Activated T-helper 17 cell treated with anti-CD3 and anti-CD28 coated beads, Interleukin-2, amount 50 U/mL, for 72 hours (primary cell): ENCODE measurements at regions not wholly inside any gene's neighbourhood (a gene's known extent, or its start where the extent isn't known, plus 50 kb on each side); places are given as distances from the start of the nearest gene placed in this dataset.

Experiments
- ATAC-seq: fragments of 150-1000 bp; cut with Tn5 transposase; replicated peaks from 2 replicates; pipeline ENCODE4 v1.10.0; 2021; ENCODE audit warnings: mild to moderate bottlenecking, moderate library complexity
- H3K27ac Mint-ChIP-seq: one replicate; pipeline ENCODE4 v1.8.0; 2022; ENCODE audit warnings: mixed read lengths
- H3K27me3 Mint-ChIP-seq: one replicate; pipeline ENCODE4 v1.8.0; 2022; ENCODE audit warnings: mixed read lengths
- H3K36me3 Mint-ChIP-seq: one replicate; pipeline ENCODE4 v1.8.0; 2022; ENCODE audit warnings: low read depth, mild to moderate bottlenecking, mixed read lengths
- H3K4me1 Mint-ChIP-seq: one replicate; pipeline ENCODE4 v1.8.0; 2022; ENCODE audit warnings: mixed read lengths
- H3K4me3 Mint-ChIP-seq: one replicate; pipeline ENCODE4 v1.8.0; 2022; ENCODE audit warnings: mild to moderate bottlenecking, mixed read lengths
- H3K9me3 Mint-ChIP-seq: one replicate; pipeline ENCODE4 v1.8.0; 2022; ENCODE audit warnings: mixed read lengths

DNA sequence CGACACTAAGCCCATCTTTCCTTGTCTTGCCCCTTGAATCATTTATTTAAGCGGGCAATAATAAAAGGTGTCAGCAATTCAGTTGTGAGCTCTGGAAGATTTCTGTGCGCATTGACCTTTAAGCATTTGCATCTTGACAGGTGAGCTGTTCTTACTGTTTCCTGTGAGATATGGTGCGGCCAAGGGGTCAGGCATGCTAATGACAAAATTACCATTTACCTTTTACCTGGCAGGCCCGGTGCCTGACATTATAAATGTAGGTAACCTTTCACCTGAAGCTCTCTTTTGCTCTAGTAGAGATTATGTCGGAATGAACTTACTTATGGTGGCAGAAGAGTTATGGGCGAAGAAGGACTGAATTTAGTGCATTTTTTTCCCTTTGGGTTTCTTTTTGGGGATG is 89.3 kb upstream of the EEF1E1 start:
- Mint-ChIP-seq H3K4me3 (no peak overlapping the region), H3K36me3 (no peaks in the 10 kb centered on the region), H3K27me3 (peaks cover 34% of the 10 kb centered on the region), H3K27ac (no peak overlapping the region), H3K4me1 (no peaks in the 10 kb centered on the region), H3K9me3 (no peaks in the 10 kb centered on the region)
- no peak for ATAC-seq

DNA sequence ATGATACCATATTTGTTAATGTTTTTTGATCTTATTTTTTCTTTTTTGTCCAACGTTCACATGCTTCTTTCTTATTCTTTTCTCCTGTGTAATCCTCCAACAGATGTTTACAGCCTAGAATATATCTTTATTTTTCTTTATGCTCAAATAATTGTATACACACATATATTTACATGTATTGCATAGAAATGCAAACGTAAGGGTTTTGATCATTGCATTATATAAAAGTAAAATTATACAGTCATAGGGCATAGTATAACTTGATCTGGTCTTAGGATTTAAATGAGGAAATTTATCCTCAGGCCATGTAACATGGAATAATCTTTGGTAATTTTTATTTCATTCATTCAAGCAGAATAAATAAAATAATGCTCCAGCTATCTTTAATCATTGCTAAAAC is 84.9 kb upstream of the EEF1E1 start:
- no peak for ATAC-seq
- peaks cover 26% of the 10 kb centered on the region for H3K27me3 Mint-ChIP-seq

DNA sequence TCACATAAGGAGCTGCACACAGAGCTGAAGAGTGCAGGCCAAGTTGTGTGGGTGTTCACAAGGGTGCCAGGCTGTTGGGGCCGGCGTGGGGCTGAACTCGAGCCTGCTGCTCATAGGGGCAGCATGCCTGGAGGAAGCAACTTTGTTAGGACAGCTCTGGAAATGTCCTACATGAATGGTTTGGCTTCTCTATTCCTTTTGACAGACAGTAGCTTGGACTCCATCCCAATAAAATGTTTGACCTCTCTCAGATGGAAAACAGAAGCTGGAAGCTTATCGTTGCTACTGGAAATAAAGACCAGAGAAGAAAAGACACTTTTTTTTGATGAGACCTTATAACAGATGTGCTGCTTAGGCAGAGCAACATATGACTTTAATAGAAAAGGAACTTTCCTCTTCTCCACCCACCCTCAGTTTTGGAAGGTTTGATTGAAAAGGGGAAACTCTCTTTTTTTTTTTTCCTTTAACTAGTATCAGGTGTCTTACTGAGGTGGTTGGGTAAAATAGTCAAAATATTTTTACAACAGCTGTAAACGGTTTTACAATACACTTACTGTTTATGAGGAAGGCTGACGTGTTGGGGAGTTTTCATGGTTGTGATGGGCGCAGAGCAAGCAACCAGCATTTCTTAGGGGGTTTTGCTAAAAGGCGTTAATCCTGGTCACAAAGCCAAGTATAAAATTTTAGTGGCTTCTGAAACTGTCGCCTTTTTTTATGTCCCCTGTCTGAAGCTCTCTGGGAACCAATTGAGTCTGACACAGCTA is 80.7 kb upstream of the EEF1E1 start:
- no peak for ATAC-seq
- Mint-ChIP-seq H3K36me3 (no peaks in the 10 kb centered on the region), H3K4me1 (no peaks in the 10 kb centered on the region), H3K27ac (no peak overlapping the region), H3K4me3 (no peak overlapping the region), H3K27me3 (peaks cover 18% of the 10 kb centered on the region), H3K9me3 (no peaks in the 10 kb centered on the region)

More for the DNA sequence above, 84.9 kb upstream of the EEF1E1 start:
- Mint-ChIP-seq H3K4me1 (no peaks in the 10 kb centered on the region), H3K4me3 (no peak overlapping the region), H3K36me3 (no peaks in the 10 kb centered on the region), H3K27ac (no peak overlapping the region), H3K9me3 (no peaks in the 10 kb centered on the region)

DNA sequence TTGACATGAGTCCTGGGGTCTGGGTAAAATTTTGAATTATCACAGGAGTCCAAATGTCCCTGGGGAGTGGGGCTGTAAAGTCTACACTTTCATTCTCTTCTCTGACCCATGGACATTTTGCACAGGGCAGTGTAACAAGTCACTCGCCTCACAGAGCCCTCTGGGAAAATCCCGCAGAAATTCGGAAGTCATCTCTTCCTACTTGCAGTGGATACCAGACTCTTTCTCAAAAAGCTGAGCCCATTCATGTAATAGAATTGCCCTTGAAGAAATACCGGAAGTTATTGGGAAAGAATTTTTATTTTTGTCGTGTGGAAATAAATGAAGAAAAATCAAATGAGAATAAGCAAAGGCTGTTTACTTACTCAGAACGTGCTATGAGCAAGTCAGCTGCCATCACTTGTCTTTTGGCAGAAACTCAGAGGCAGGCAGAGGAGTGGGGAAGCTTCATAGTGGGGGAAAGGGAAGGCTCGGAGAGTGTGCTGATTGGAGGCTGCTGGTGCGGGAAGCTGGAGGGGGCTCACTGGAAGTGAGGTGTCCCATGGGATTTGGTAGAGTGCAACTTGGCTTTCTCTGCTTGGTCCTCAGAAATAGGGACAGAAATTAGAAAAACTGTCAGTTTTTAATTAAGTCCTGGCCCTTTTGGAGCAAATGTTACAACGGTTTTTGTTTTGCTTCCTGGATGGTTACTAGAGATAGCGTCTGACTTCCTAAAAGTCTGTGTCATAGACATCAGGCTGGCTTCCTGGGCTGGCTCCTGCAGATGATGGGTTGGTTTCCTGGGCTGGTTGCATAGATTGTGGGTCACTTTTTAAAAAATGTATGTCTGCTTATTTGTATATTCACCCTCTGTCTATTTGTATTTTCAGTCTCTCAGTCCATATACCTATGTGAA is 79.8 kb upstream of the EEF1E1 start:
- Mint-ChIP-seq H3K9me3 (no peaks in the 10 kb centered on the region), H3K27ac (no peak overlapping the region), H3K4me3 (no peak overlapping the region), H3K36me3 (no peaks in the 10 kb centered on the region), H3K27me3 (peaks cover 18% of the 10 kb centered on the region), H3K4me1 (no peaks in the 10 kb centered on the region)
- no peak for ATAC-seq

DNA sequence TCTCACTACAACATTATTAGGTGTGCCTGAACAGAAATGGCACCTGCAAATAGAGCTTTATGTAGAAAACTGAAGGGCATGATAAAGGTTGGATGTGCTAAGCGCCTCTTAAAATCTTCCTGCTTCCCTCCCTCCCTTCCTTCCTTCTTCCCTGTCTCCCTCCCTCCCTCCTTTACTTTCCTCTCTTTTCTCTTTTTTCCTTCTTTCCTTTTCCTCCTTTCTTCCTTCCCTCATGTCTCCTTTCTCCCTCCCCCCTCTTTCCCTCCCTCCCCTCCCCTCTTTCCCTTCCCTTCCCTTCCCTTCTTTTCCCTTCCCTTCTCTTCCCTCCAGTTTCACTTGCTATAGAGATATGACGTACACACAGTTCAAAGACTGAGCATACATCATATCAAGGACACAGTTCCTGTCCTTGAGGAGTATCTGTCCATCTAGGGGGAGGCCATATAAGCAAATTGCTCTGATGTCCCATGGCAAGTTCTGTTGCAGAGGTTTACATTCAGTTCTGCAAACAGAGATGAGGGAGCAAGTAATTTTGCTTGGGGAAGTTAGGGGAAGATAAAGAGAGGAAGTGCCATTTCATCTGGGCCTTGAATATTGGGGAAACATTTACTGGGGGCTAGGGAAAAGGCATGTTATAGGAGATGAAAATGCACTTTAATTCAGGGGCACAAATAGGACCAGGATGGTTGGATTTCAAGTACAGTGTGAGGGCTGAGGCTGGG is 79.0 kb upstream of the EEF1E1 start:
- Mint-ChIP-seq H3K4me1 (no peaks in the 10 kb centered on the region), H3K27ac (no peak overlapping the region), H3K36me3 (no peaks in the 10 kb centered on the region), H3K9me3 (no peaks in the 10 kb centered on the region), H3K27me3 (peaks cover 21% of the 10 kb centered on the region), H3K4me3 (no peak overlapping the region)
- ATAC-seq, result no peak

DNA sequence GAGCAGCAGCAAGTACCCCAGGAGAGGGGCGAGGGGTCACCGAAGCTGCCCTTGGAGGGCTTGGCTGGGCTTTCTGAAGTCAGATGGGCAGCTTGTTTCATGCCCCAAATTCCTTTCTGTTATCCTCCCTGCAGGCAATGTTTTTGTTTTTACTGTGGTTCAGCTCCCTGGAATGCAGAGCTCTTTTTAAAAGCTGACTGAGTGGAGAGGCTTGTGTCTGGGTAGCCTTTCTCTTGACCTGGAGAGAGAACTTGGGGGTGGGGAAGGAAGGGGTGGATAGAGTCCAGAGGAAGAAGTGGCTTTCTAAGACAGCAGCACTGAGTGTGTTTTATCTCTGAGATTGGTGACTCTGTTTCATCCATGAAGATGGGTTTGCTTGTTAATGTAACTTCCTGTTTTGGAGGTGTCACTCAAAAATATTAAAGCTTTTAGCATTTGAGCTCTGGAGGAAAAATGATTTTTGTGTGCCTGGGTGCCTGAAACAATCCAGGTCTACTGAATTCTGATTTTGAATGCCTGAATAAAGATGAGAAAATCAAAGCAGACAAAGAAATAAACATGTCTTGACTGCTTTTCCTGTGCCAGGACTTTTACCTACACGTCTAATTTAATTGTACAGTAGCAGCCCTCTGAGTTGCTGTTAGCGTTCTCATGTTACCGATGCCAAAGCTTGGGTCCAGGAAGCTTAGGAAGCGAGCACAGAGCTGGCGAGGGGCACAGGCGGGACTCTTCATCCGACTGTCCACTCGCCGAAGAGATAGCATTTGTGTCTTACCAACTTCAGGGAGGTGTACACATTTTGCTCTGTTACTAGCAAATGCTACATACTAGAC is 78.2 kb upstream of the EEF1E1 start:
- no peak overlapping the region for H3K27ac Mint-ChIP-seq
- peaks cover 21% of the 10 kb centered on the region for H3K27me3 Mint-ChIP-seq
- no peaks in the 10 kb centered on the region for H3K36me3 Mint-ChIP-seq
- H3K9me3 Mint-ChIP-seq, result no peaks in the 10 kb centered on the region
- no peak overlapping the region for H3K4me3 Mint-ChIP-seq
- no peak for ATAC-seq
- no peaks in the 10 kb centered on the region for H3K4me1 Mint-ChIP-seq

DNA sequence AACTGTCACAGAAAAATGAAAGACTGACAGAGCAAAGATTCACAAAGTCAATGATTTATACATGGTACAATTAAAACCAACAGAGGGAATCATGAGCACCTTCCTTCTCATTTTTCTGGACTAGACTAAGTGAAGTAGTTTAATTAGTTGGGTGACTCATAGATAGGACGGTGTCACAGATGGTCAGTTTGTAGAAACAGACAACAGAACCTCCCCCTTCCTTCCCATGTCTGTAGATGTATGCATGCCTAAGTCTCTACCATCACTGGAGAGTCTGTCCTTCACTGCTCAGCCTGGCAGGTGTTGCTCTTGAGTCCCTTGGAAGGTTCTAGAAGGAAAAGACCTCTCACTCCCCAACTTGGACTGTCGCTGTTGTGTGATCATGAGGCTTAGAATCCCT is 75.4 kb upstream of the EEF1E1 start:
- Mint-ChIP-seq H3K9me3 (no peaks in the 10 kb centered on the region), H3K4me3 (no peak overlapping the region), H3K27me3 (peaks cover 23% of the 10 kb centered on the region), H3K27ac (no peak overlapping the region), H3K4me1 (no peaks in the 10 kb centered on the region), H3K36me3 (no peaks in the 10 kb centered on the region)
- no peak for ATAC-seq

- Mint-ChIP-seq H3K4me3 (no peak overlapping the region), H3K9me3 (no peaks in the 10 kb centered on the region), H3K27ac (no peak overlapping the region), H3K27me3 (peaks cover 16% of the 10 kb centered on the region), H3K4me1 (no peaks in the 10 kb centered on the region), H3K36me3 (no peaks in the 10 kb centered on the region)
- no peak for ATAC-seq
These were observed 72.9 kb upstream of the EEF1E1 start for GRCh38 chr6:8175046-8175777.

- H3K4me1 Mint-ChIP-seq, result no peaks in the 10 kb centered on the region
- no peak overlapping the region for H3K4me3 Mint-ChIP-seq
- no peak overlapping the region for H3K27ac Mint-ChIP-seq
- no peaks in the 10 kb centered on the region for H3K36me3 Mint-ChIP-seq
- H3K9me3 Mint-ChIP-seq, result no peaks in the 10 kb centered on the region
- peaks cover 16% of the 10 kb centered on the region for H3K27me3 Mint-ChIP-seq
- ATAC-seq, result no peak
These were observed 72.2 kb upstream of the EEF1E1 start for GRCh38 chr6:8174571-8174970.

DNA sequence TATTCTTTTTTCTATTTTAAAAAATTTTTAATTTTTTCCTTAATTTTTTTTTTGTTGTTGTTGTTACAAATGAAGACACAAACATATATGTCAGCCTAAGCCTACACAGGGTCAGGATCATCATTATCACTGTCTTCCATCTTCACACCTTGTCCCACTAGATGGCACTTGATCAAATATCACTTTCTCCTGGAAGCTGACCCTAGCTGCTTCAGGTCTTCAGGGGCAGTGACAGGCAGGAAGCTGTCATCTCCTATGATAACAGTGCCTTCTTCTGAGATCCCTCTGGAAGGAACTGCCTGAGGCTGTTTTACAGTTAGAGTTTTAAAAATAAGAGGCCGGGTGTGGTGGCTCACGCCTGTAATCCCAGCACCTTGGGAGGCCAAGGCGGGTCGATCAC is 70.2 kb upstream of the EEF1E1 start:
- H3K27ac Mint-ChIP-seq, result no peak overlapping the region
- H3K4me1 Mint-ChIP-seq, result no peaks in the 10 kb centered on the region
- no peaks in the 10 kb centered on the region for H3K36me3 Mint-ChIP-seq
- no peak for ATAC-seq
- no peak overlapping the region for H3K4me3 Mint-ChIP-seq
- peaks cover 12% of the 10 kb centered on the region for H3K27me3 Mint-ChIP-seq
- no peaks in the 10 kb centered on the region for H3K9me3 Mint-ChIP-seq

DNA sequence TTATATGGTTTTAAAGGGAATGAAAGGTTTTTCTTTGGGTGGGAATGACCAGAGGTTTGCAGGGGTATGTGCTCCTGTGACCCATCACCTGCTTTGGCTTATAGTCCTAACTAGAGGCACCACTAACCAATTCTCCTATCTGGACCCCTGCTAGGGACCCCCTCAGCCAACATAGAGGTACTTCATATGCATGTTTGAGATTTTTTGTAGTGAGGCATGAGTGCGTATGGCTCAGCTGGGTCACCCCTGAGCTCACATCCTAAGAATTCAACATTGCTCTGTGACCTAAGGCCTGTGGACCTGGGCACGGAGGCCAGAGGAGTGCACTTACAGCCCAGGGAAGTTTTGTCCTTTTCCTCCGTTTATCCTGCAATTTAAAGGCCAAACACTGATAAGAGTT is 68.4 kb upstream of the EEF1E1 start:
- no peaks in the 10 kb centered on the region for H3K4me1 Mint-ChIP-seq
- peaks cover 4% of the 10 kb centered on the region for H3K27me3 Mint-ChIP-seq
- H3K36me3 Mint-ChIP-seq, result no peaks in the 10 kb centered on the region
- ATAC-seq, result no peak
- H3K9me3 Mint-ChIP-seq, result no peaks in the 10 kb centered on the region
- no peak overlapping the region for H3K4me3 Mint-ChIP-seq
- H3K27ac Mint-ChIP-seq, result no peak overlapping the region

DNA sequence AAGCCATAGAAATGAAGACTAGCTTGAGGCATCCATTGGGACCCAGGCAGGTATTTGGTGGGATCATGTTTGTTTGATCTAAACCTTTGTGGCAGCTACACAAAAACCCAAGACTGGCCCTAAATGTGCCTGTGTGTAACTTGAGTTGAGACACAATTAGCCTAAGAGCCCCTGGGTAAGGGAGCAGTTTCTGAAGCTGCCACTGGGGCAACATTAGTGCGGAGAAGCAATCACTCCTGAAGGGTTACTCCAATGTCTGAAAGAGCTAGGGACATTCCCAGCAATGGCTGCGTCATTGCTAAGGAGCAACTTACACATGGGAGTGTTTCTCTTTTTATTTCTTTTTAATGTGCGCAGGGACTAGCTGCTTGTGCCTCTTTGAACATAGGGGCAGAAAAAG is 67.9 kb upstream of the EEF1E1 start:
- Mint-ChIP-seq H3K4me3 (no peak overlapping the region), H3K27ac (no peak overlapping the region), H3K9me3 (no peaks in the 10 kb centered on the region), H3K27me3 (peaks cover 4% of the 10 kb centered on the region), H3K4me1 (no peaks in the 10 kb centered on the region), H3K36me3 (no peaks in the 10 kb centered on the region)
- ATAC-seq, result no peak

GRCh38 chr6:8166156-8166555 is 63.8 kb upstream of the EEF1E1 start:
- Mint-ChIP-seq H3K4me3 (no peak overlapping the region), H3K27ac (no peak overlapping the region), H3K27me3 (no peaks in the 10 kb centered on the region), H3K9me3 (no peaks in the 10 kb centered on the region), H3K36me3 (no peaks in the 10 kb centered on the region), H3K4me1 (no peaks in the 10 kb centered on the region)
- no peak for ATAC-seq
